WTC11 (cell line): ENCODE measurements at regions not wholly inside any gene's neighbourhood (a gene's known extent, or its start where the extent isn't known, plus 50 kb on each side); places are given as distances from the start of the nearest gene placed in this dataset.

Experiments used
- ATAC-seq: fragments of 200-7000 bp; cut with Tn5 transposase; 2 replicates; pipeline ENCODE4 v1.10.0; 2021; ENCODE audit warnings: mild to moderate bottlenecking, moderate library complexity
- CTCF ChIA-PET: fragments of 300-600 bp; sonication (Branson Sonifier 250); formaldehyde crosslinking; loops from one replicate; lab custom pipeline; 2021; ENCODE audit warnings: antibody characterized with exemption; lab: Charles Lee
- POLR2A ChIA-PET: fragments of 350-600 bp; sonication (Branson Sonifier 250); formaldehyde crosslinking; loops from one replicate; lab custom pipeline; 2021; ENCODE audit warnings: antibody characterized with exemption; lab: Charles Lee
- DNase-seq: peaks from one replicate; pipeline ENCODE4 v3.0.0; 2021; ENCODE audit warnings: low spot score
- H3K27ac Mint-ChIP-seq: 2 replicates; pipeline ENCODE4 v1.8.0; 2021; ENCODE audit warnings: mixed read lengths
- H3K27me3 Mint-ChIP-seq: 2 replicates; pipeline ENCODE4 v1.8.0; 2021; ENCODE audit warnings: low read depth, mild to moderate bottlenecking, moderate library complexity, mixed read lengths
- H3K36me3 Mint-ChIP-seq: 2 replicates; pipeline ENCODE4 v1.8.0; 2021; ENCODE audit warnings: mixed read lengths
- H3K4me1 Mint-ChIP-seq: 2 replicates; pipeline ENCODE4 v1.8.0; 2022; ENCODE audit warnings: mixed read lengths
- H3K4me3 Mint-ChIP-seq: 2 replicates; pipeline ENCODE4 v1.8.0; 2021; ENCODE audit warnings: mild to moderate bottlenecking, moderate library complexity, mixed read lengths
- H3K9me3 Mint-ChIP-seq: 2 replicates; pipeline ENCODE4 v1.8.0; 2021; ENCODE audit warnings: mixed read lengths
- CREM ChIP-seq: sonication (generic); formaldehyde crosslinking; IDR thresholded peaks from 2 replicates; pipeline ENCODE4 v1.8.1; 2022; ENCODE audit warnings: mild to moderate bottlenecking, missing genetic modification reagents, moderate library complexity
- FOXJ3 ChIP-seq: sonication (generic); formaldehyde crosslinking; IDR thresholded peaks from 2 replicates; pipeline ENCODE4 v1.9.0; 2021; ENCODE audit warnings: missing genetic modification reagents, mild to moderate bottlenecking, borderline replicate concordance
- FOXP1 ChIP-seq: sonication (generic); formaldehyde crosslinking; IDR thresholded peaks from 2 replicates; pipeline ENCODE4 v1.8.0; 2022; ENCODE audit warnings: missing genetic modification reagents, mild to moderate bottlenecking, moderate library complexity, borderline replicate concordance
- GABPB1 ChIP-seq: sonication (generic); formaldehyde crosslinking; IDR thresholded peaks from 2 replicates; pipeline ENCODE4 v1.8.1; 2023; ENCODE audit warnings: mild to moderate bottlenecking, missing genetic modification reagents
- HMGA2 ChIP-seq: fragments of 250-450 bp; sonication (Bioruptor Pico); IDR thresholded peaks from 2 replicates; pipeline ENCODE4 v1.4.0; 2021; ENCODE audit warnings: mild to moderate bottlenecking, moderate library complexity
- JUN ChIP-seq: sonication (generic); formaldehyde crosslinking; IDR thresholded peaks from 2 replicates; pipeline ENCODE4 v1.8.0; 2023; ENCODE audit warnings: mild to moderate bottlenecking, missing genetic modification reagents
- NR1H2 ChIP-seq: sonication (generic); formaldehyde crosslinking; IDR thresholded peaks from 2 replicates; pipeline ENCODE4 v1.9.0; 2021; ENCODE audit warnings: mild to moderate bottlenecking, moderate library complexity, missing genetic modification reagents
- NR3C1 ChIP-seq: sonication (generic); formaldehyde crosslinking; conservative IDR thresholded peaks from 2 replicates; pipeline ENCODE4 v1.8.1; 2023; ENCODE audit warnings: low read depth, mild to moderate bottlenecking, missing genetic modification reagents
- PRRX2 ChIP-seq: fragments of 250-450 bp; sonication (Bioruptor Pico); IDR thresholded peaks from 2 replicates; pipeline ENCODE4 v1.8.0; 2021; ENCODE audit warnings: mild to moderate bottlenecking
- SOX15 ChIP-seq: fragments of 250-450 bp; sonication (Bioruptor Pico); IDR thresholded peaks from 2 replicates; pipeline ENCODE4 v1.9.0; 2021; ENCODE audit warnings: mild to moderate bottlenecking
- ZNF219 ChIP-seq: sonication (generic); formaldehyde crosslinking; IDR thresholded peaks from 2 replicates; pipeline ENCODE4 v1.8.0; 2023; ENCODE audit warnings: missing genetic modification reagents, mild to moderate bottlenecking, borderline replicate concordance
- ZNF263 ChIP-seq: sonication (generic); formaldehyde crosslinking; IDR thresholded peaks from 2 replicates; pipeline ENCODE4 v1.8.1; 2022; ENCODE audit warnings: low read depth, mild to moderate bottlenecking, moderate library complexity, missing genetic modification reagents
- TF ChIP-seq, protein P1 (sequence below): sonication (generic); formaldehyde crosslinking; IDR thresholded peaks from 2 replicates; pipeline ENCODE4 v1.8.1; 2023; ENCODE audit warnings: mild to moderate bottlenecking, missing genetic modification reagents, borderline replicate concordance
- TF ChIP-seq, protein P2 (sequence below): sonication (generic); formaldehyde crosslinking; IDR thresholded peaks from 2 replicates; pipeline ENCODE4 v1.8.0; 2023; ENCODE audit warnings: missing genetic modification reagents, mild to moderate bottlenecking, borderline replicate concordance
- TF ChIP-seq, protein P3 (sequence below): fragments of 250-450 bp; sonication (Bioruptor Pico); IDR thresholded peaks from 2 replicates; pipeline ENCODE4 v1.9.0; 2021; ENCODE audit warnings: moderate library complexity, mild to moderate bottlenecking, inconsistent platforms, borderline replicate concordance
- TF ChIP-seq, protein P4 (sequence below): sonication (generic); formaldehyde crosslinking; IDR thresholded peaks from 2 replicates; pipeline ENCODE4 v1.8.1; 2022; ENCODE audit warnings: low read depth, mild to moderate bottlenecking, moderate library complexity, missing genetic modification reagents, borderline replicate concordance
- TF ChIP-seq, protein P5 (sequence below): sonication (generic); formaldehyde crosslinking; IDR thresholded peaks from 2 replicates; pipeline ENCODE4 v1.8.0; 2023; ENCODE audit warnings: missing genetic modification reagents
- TF ChIP-seq, protein P6 (sequence below): sonication (generic); formaldehyde crosslinking; IDR thresholded peaks from 2 replicates; pipeline ENCODE4 v1.8.0; 2022; ENCODE audit warnings: mild to moderate bottlenecking, missing genetic modification reagents
- TF ChIP-seq, protein P7 (sequence below): fragments of 250-450 bp; sonication (Bioruptor Pico); conservative IDR thresholded peaks from 2 replicates; pipeline ENCODE4 v1.9.0; 2021; ENCODE audit warnings: mild to moderate bottlenecking

DNA sequence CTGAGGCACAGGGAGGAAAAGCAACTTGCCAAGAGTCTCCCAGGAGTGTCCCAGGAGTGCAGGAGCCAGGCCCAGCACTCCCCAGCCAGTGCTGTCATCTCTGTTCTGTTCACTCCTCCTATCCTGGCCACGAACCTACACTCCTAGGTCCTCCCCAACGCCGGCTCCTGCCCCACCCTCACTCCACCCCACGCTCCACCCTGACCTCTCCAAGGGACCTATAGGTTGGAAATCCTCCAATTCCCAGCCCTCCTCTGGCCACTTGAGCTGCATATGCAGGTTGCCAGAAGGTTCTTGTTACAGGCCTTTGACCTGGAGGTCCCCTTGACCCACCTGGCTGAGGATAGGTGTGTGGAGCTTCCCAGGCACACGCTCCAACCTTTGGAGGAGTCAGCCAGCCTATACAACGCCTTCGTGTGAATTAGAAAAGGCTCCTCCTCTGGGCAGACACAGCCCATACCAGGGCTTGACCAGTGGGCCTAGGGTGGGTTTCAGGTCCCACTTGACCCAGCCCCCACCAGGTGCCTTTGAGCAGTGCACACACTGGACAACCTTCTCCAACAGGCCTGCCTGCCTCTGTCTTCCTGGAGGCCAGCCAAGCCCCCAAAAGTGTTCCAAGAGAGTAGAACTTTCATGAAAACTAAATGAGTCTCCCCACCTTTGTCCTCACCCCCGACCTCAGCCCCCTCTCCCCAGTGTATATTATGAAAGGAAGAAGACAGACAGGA is 167.2 kb upstream of the TLE3 start:
- ChIA-PET POLR2A (interaction anchor here (2.0 kb wide), 1 partner anchor 16 kb away, joined by 4 read pairs; no protein-coding TSS in a partner anchor), CTCF (interaction anchor here (1.0 kb wide), 1 partner anchor 90 kb away, joined by 5 read pairs; no protein-coding TSS in a partner anchor)
- Mint-ChIP-seq H3K4me1 (peaks cover 19% of the 10 kb centered on the region), H3K36me3 (no peaks in the 10 kb centered on the region), H3K4me3 (no peak overlapping the region), H3K27me3 (peaks cover 4% of the 10 kb centered on the region; the same call in 1 of the 2 replicates), H3K9me3 (no peaks in the 10 kb centered on the region)
- ATAC-seq, result no peak
- TF ChIP-seq FOXP1 (no peak), FOXJ3 (no peak), PRRX2 (CRISPR knock-in tag) (no peak)
- TF ChIP-seq, all 79 proteins: peak for 0
- H3K27ac Mint-ChIP-seq, result no peak overlapping the region
- no peak for DNase-seq

DNA sequence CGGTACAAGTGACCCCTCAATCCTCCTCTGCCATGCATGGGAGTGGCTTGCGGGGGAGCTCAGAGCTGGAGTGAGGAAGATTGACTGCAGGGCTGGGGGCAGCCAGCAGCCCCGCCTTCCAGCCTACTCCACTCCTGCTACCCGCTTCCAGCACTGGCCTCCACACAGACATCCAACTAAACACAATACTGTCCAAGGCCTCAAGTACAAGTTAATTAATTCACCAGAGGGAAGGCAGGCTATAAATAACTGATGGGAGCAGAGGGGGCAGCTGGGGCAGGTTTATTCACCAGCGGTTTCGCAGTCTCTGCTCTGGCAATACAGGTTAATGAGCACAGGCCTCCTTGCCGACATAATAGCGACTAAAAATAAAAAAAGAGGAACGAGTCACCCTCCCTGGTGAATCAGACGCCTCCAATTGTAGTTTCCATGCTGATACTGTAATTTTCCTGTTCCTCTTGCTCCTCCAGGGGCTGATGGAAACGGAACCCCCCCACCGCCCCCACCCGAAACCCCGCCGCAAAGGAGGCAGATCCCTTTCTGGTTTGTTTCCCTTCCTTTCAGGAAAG is 166.4 kb upstream of the TLE3 start:
- TF ChIP-seq ZNF263 (CRISPR knock-in tag), result no peak
- TF ChIP-seq, protein P1, sequence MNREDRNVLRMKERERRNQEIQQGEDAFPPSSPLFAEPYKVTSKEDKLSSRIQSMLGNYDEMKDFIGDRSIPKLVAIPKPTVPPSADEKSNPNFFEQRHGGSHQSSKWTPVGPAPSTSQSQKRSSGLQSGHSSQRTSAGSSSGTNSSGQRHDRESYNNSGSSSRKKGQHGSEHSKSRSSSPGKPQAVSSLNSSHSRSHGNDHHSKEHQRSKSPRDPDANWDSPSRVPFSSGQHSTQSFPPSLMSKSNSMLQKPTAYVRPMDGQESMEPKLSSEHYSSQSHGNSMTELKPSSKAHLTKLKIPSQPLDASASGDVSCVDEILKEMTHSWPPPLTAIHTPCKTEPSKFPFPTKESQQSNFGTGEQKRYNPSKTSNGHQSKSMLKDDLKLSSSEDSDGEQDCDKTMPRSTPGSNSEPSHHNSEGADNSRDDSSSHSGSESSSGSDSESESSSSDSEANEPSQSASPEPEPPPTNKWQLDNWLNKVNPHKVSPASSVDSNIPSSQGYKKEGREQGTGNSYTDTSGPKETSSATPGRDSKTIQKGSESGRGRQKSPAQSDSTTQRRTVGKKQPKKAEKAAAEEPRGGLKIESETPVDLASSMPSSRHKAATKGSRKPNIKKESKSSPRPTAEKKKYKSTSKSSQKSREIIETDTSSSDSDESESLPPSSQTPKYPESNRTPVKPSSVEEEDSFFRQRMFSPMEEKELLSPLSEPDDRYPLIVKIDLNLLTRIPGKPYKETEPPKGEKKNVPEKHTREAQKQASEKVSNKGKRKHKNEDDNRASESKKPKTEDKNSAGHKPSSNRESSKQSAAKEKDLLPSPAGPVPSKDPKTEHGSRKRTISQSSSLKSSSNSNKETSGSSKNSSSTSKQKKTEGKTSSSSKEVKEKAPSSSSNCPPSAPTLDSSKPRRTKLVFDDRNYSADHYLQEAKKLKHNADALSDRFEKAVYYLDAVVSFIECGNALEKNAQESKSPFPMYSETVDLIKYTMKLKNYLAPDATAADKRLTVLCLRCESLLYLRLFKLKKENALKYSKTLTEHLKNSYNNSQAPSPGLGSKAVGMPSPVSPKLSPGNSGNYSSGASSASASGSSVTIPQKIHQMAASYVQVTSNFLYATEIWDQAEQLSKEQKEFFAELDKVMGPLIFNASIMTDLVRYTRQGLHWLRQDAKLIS (CRISPR knock-in tag), result no peak
- TF ChIP-seq, protein P2, sequence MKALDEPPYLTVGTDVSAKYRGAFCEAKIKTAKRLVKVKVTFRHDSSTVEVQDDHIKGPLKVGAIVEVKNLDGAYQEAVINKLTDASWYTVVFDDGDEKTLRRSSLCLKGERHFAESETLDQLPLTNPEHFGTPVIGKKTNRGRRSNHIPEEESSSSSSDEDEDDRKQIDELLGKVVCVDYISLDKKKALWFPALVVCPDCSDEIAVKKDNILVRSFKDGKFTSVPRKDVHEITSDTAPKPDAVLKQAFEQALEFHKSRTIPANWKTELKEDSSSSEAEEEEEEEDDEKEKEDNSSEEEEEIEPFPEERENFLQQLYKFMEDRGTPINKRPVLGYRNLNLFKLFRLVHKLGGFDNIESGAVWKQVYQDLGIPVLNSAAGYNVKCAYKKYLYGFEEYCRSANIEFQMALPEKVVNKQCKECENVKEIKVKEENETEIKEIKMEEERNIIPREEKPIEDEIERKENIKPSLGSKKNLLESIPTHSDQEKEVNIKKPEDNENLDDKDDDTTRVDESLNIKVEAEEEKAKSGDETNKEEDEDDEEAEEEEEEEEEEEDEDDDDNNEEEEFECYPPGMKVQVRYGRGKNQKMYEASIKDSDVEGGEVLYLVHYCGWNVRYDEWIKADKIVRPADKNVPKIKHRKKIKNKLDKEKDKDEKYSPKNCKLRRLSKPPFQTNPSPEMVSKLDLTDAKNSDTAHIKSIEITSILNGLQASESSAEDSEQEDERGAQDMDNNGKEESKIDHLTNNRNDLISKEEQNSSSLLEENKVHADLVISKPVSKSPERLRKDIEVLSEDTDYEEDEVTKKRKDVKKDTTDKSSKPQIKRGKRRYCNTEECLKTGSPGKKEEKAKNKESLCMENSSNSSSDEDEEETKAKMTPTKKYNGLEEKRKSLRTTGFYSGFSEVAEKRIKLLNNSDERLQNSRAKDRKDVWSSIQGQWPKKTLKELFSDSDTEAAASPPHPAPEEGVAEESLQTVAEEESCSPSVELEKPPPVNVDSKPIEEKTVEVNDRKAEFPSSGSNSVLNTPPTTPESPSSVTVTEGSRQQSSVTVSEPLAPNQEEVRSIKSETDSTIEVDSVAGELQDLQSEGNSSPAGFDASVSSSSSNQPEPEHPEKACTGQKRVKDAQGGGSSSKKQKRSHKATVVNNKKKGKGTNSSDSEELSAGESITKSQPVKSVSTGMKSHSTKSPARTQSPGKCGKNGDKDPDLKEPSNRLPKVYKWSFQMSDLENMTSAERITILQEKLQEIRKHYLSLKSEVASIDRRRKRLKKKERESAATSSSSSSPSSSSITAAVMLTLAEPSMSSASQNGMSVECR (CRISPR knock-in tag), result no peak
- TF ChIP-seq GABPB1 (CRISPR knock-in tag), result no peak
- TF ChIP-seq NR3C1 (CRISPR knock-in tag), result no peak
- TF ChIP-seq JUN, result no peak
- TF ChIP-seq HMGA2 (CRISPR knock-in tag), result no peak
- TF ChIP-seq, protein P3, sequence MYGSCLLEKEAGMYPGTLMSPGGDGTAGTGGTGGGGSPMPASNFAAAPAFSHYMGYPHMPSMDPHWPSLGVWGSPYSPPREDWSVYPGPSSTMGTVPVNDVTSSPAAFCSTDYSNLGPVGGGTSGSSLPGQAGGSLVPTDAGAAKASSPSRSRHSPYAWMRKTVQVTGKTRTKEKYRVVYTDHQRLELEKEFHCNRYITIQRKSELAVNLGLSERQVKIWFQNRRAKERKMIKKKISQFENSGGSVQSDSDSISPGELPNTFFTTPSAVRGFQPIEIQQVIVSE (CRISPR knock-in tag), result no peak
- no peak for TF ChIP-seq NR1H2 (CRISPR knock-in tag)
- no peak for TF ChIP-seq CREM (CRISPR knock-in tag)
- TF ChIP-seq SOX15 (CRISPR knock-in tag), result no peak
- TF ChIP-seq, protein P4, sequence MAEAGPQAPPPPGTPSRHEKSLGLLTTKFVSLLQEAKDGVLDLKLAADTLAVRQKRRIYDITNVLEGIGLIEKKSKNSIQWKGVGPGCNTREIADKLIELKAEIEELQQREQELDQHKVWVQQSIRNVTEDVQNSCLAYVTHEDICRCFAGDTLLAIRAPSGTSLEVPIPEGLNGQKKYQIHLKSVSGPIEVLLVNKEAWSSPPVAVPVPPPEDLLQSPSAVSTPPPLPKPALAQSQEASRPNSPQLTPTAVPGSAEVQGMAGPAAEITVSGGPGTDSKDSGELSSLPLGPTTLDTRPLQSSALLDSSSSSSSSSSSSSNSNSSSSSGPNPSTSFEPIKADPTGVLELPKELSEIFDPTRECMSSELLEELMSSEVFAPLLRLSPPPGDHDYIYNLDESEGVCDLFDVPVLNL (CRISPR knock-in tag), result no peak
- TF ChIP-seq, protein P5, sequence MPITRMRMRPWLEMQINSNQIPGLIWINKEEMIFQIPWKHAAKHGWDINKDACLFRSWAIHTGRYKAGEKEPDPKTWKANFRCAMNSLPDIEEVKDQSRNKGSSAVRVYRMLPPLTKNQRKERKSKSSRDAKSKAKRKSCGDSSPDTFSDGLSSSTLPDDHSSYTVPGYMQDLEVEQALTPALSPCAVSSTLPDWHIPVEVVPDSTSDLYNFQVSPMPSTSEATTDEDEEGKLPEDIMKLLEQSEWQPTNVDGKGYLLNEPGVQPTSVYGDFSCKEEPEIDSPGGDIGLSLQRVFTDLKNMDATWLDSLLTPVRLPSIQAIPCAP (CRISPR knock-in tag), result no peak
- TF ChIP-seq, protein P6, sequence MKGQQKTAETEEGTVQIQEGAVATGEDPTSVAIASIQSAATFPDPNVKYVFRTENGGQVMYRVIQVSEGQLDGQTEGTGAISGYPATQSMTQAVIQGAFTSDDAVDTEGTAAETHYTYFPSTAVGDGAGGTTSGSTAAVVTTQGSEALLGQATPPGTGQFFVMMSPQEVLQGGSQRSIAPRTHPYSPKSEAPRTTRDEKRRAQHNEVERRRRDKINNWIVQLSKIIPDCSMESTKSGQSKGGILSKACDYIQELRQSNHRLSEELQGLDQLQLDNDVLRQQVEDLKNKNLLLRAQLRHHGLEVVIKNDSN (CRISPR knock-in tag), result no peak
- TF ChIP-seq ZNF219, result no peak
- TF ChIP-seq FOXP1, result no peak
- TF ChIP-seq, protein P7, sequence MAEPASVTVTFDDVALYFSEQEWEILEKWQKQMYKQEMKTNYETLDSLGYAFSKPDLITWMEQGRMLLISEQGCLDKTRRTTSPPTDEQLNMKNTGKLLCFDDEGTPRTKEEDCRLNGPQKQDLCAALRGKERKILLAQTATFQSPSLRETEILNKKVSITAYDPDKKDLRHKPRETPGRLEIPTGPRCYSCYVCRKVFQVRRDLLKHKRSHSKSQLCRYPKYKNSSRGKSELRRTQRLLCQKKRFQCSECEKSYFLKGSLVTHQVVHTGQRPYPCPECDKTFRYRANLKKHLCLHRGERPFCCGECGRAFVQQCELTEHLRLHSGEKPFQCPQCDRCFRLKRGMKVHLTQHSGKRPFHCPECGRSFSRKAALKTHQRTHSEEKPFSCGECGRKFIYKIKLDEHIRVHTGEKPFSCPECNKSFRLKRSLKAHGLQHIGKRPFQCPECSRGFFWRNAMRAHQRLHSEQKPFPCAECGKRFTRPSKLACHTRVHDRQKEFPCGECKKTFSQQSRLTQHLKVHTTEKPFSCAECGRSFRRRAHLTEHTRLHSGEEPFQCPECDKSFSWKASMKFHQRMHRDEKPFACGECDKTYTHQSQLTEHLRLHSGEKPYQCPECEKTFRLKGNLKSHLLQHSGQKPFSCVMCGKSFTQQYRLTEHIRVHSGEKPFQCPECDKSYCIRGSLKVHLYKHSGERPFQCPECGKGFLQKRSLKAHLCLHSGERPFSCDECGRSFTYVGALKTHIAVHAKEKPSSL, result no peak
- Mint-ChIP-seq H3K36me3 (no peaks in the 10 kb centered on the region), H3K9me3 (no peaks in the 10 kb centered on the region), H3K4me3 (no peak overlapping the region), H3K4me1 (peaks cover 21% of the 10 kb centered on the region), H3K27me3 (peaks cover 4% of the 10 kb centered on the region; the same call in 1 of the 2 replicates), H3K27ac (no peak overlapping the region)
- ATAC-seq, result peak; percentile 72
- CTCF ChIA-PET, result interaction anchor here (0.6 to 1.0 kb wide), 4 partner anchors 21 to 234 kb away, joined by 3 to 6 read pairs (median 4); no protein-coding TSS in a partner anchor
- DNase-seq, result no peak
- POLR2A ChIA-PET, result interaction anchor here (2.0 kb wide), 1 partner anchor 16 kb away, joined by 4 read pairs; no protein-coding TSS in a partner anchor
